ENCODE measurements at regions not wholly inside any gene's neighbourhood (a gene's known extent, or its start where the extent isn't known, plus 50 kb on each side); places are given as distances from the start of the nearest gene placed in this dataset.

DNA sequence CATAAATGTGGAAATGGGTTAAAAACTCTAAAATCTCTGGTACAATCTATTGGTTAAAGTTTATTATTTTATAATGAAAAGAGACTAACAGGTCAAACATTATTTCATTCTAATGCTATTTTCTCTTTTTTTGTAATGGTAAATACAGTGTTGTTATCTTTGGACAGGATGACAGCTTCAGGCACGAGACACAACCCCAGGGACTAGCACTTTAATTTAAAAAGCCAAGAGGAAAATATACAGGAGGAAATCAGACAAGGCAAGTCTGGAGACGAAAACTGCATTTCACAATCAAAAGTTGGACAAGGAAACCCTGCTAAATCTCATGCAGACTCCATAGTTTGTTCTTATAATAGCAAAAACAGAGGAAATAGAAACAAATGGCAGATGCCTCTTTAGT lies 589.1 kb upstream of the CDH8 start:
- FAIRE-seq (no peak), DNase-seq (ENCODE audit: low read depth, low spot score) (no peak)
- dilution Hi-C loops (cut with MboI; ENCODE audit: extremely low pct_ligation_motif_present, low sequenced_read_pairs): no loop called here
- no peaks in the 10 kb centered on the region for H3K9me1 ChIP-seq (ENCODE audit: control insufficient read depth, extremely low read depth, insufficient read depth, low read length)
- no peak overlapping the region for H3K4me2 ChIP-seq (ENCODE audit: control insufficient read depth, extremely low read depth, insufficient read depth, low read depth, low read length)
- H3K27me3 ChIP-seq (ENCODE audit: control insufficient read depth, extremely low read depth, insufficient read depth, low read length): no peaks in the 10 kb centered on the region
- no peak overlapping the region for H2AFZ ChIP-seq (ENCODE audit: control insufficient read depth, low read length)
- H3K4me1 ChIP-seq (ENCODE audit: control insufficient read depth, extremely low read depth, insufficient read depth, low read length): no peaks in the 10 kb centered on the region
- H3K79me2 ChIP-seq (ENCODE audit: control insufficient read depth, insufficient read depth, low read length): no peaks in the 10 kb centered on the region
- H3K27ac ChIP-seq (ENCODE audit: control insufficient read depth, insufficient read depth, low read length): no peak overlapping the region
- H3K9ac ChIP-seq (ENCODE audit: control insufficient read depth, extremely low read depth, insufficient read depth, low read length): no peak overlapping the region
- H3K9me3 ChIP-seq (ENCODE audit: control insufficient read depth, low read depth, low read length): no peaks in the 10 kb centered on the region
- no peaks in the 10 kb centered on the region for H4K20me1 ChIP-seq (ENCODE audit: control insufficient read depth, extremely low read depth, insufficient read depth, low read length)
- no peak overlapping the region for H3K4me3 ChIP-seq (ENCODE audit: control insufficient read depth in 2 of 3, extremely low read depth in 1 of 3, insufficient read depth in 2 of 3, low read depth in 1 of 3, low read length in 3 of 3)
- H3K36me3 ChIP-seq (ENCODE audit: control insufficient read depth in 2 of 2, extremely low read depth in 1 of 2, insufficient read depth in 2 of 2, low read length in 2 of 2): no peaks in the 10 kb centered on the region
- TF ChIP-seq EZH2 (IDR thresholded peaks at IDR 0.05; ENCODE audit: low read length): no peak
- TF ChIP-seq, protein P1, sequence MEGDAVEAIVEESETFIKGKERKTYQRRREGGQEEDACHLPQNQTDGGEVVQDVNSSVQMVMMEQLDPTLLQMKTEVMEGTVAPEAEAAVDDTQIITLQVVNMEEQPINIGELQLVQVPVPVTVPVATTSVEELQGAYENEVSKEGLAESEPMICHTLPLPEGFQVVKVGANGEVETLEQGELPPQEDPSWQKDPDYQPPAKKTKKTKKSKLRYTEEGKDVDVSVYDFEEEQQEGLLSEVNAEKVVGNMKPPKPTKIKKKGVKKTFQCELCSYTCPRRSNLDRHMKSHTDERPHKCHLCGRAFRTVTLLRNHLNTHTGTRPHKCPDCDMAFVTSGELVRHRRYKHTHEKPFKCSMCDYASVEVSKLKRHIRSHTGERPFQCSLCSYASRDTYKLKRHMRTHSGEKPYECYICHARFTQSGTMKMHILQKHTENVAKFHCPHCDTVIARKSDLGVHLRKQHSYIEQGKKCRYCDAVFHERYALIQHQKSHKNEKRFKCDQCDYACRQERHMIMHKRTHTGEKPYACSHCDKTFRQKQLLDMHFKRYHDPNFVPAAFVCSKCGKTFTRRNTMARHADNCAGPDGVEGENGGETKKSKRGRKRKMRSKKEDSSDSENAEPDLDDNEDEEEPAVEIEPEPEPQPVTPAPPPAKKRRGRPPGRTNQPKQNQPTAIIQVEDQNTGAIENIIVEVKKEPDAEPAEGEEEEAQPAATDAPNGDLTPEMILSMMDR (optimal IDR thresholded peaks at IDR 0.05 in 1 of 3, IDR thresholded peaks at IDR 0.05 in 1 of 3, conservative IDR thresholded peaks at IDR 0.05 in 1 of 3; ENCODE audit: extremely low read depth in 1 of 3, insufficient read depth in 2 of 3, low read length in 3 of 3): no peak

DNA sequence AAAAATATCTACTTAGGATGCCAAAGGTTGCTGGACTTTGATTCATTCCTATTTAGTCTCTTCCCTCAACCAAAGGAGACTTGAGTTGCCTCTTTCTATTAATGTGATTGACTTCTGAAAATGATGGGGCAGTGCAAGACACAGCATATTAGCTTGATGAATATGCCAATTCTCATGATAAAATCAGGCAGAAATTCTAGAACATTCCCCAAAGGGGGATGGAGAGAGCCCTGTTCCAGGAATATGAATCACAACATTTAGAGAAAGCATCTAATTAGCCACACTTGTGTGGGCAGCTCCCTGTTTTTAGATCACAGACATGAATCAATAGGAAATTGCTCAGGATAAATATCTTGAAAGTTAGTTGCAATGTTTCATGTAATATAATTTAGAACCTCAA lies 584.0 kb upstream of the CDH8 start:
- dilution Hi-C loops (cut with MboI; ENCODE audit: extremely low pct_ligation_motif_present, low sequenced_read_pairs): no loop called here
- TF ChIP-seq, protein P1 (optimal IDR thresholded peaks at IDR 0.05 in 1 of 3, IDR thresholded peaks at IDR 0.05 in 1 of 3, conservative IDR thresholded peaks at IDR 0.05 in 1 of 3; ENCODE audit: extremely low read depth in 1 of 3, insufficient read depth in 2 of 3, low read length in 3 of 3): no peak
- no peak for TF ChIP-seq EZH2 (IDR thresholded peaks at IDR 0.05; ENCODE audit: low read length)
- Histone ChIP-seq H3K4me2 (ENCODE audit: control insufficient read depth, extremely low read depth, insufficient read depth, low read depth, low read length) (no peak overlapping the region), H3K9me1 (ENCODE audit: control insufficient read depth, extremely low read depth, insufficient read depth, low read length) (no peaks in the 10 kb centered on the region), H3K4me3 (ENCODE audit: control insufficient read depth in 2 of 3, extremely low read depth in 1 of 3, insufficient read depth in 2 of 3, low read depth in 1 of 3, low read length in 3 of 3) (no peak overlapping the region), H3K4me1 (ENCODE audit: control insufficient read depth, extremely low read depth, insufficient read depth, low read length) (no peaks in the 10 kb centered on the region), H3K79me2 (ENCODE audit: control insufficient read depth, insufficient read depth, low read length) (no peaks in the 10 kb centered on the region), H4K20me1 (ENCODE audit: control insufficient read depth, extremely low read depth, insufficient read depth, low read length) (no peaks in the 10 kb centered on the region), H3K9ac (ENCODE audit: control insufficient read depth, extremely low read depth, insufficient read depth, low read length) (no peak overlapping the region), H3K27ac (ENCODE audit: control insufficient read depth, insufficient read depth, low read length) (no peak overlapping the region), H3K36me3 (ENCODE audit: control insufficient read depth in 2 of 2, extremely low read depth in 1 of 2, insufficient read depth in 2 of 2, low read length in 2 of 2) (no peaks in the 10 kb centered on the region), H3K9me3 (ENCODE audit: control insufficient read depth, low read depth, low read length) (no peaks in the 10 kb centered on the region), H2AFZ (ENCODE audit: control insufficient read depth, low read length) (no peak overlapping the region), H3K27me3 (ENCODE audit: control insufficient read depth, extremely low read depth, insufficient read depth, low read length) (no peaks in the 10 kb centered on the region)
- no peak for FAIRE-seq
- DNase-seq (ENCODE audit: low read depth, low spot score): no peak

Measured in keratinocyte (primary cell).